HG02623 (cell line): ENCODE measurements at regions not wholly inside any gene's neighbourhood (a gene's known extent, or its start where the extent isn't known, plus 50 kb on each side); places are given as distances from the start of the nearest gene placed in this dataset.

Experiments
- ATAC-seq: cut with Tn5 transposase; IDR thresholded peaks from one replicate; pipeline ENCODE4 v1.9.1; 2021; ENCODE audit warnings: moderate library complexity; ENCODE audit not compliant: unreplicated experiment

GRCh38 chr9:79862921-79863890 lies 291.4 kb downstream of the TLE4 start:
- ATAC-seq = no peak

GRCh38 chr9:79858508-79858907 lies 286.7 kb downstream of the TLE4 start:
- peak; percentile 66 for ATAC-seq

GRCh38 chr9:79857188-79857587 lies 285.4 kb downstream of the TLE4 start:
- no peak for ATAC-seq

- no peak for ATAC-seq
These were observed 275.3 kb downstream of the TLE4 start for GRCh38 chr9:79847074-79847473.

- ATAC-seq = no peak
These were observed 258.0 kb downstream of the TLE4 start for GRCh38 chr9:79829566-79830302.

- ATAC-seq = peak; percentile 97
These were observed 252.5 kb downstream of the TLE4 start for GRCh38 chr9:79824265-79824664.

GRCh38 chr9:79817438-79818004 lies 245.8 kb downstream of the TLE4 start:
- ATAC-seq = peak; percentile 83

- ATAC-seq = no peak
These were observed 241.5 kb downstream of the TLE4 start for GRCh38 chr9:79813258-79813638.

GRCh38 chr9:79812507-79813257 lies 240.9 kb downstream of the TLE4 start:
- peak; percentile 80 for ATAC-seq

- peak; percentile 10 for ATAC-seq
These were observed 240.3 kb downstream of the TLE4 start for GRCh38 chr9:79812099-79812498.

GRCh38 chr9:79809931-79810330 lies 238.2 kb downstream of the TLE4 start:
- no peak for ATAC-seq

GRCh38 chr9:79809316-79809876 lies 237.6 kb downstream of the TLE4 start:
- no peak for ATAC-seq

GRCh38 chr9:79807971-79808370 lies 236.2 kb downstream of the TLE4 start:
- ATAC-seq = no peak

GRCh38 chr9:79806086-79806485 lies 234.3 kb downstream of the TLE4 start:
- ATAC-seq = no peak

- ATAC-seq = no peak
These were observed 229.7 kb downstream of the TLE4 start for GRCh38 chr9:79801459-79801858.

GRCh38 chr9:79800578-79800977 lies 228.8 kb downstream of the TLE4 start:
- no peak for ATAC-seq

GRCh38 chr9:79799691-79800335 lies 228.0 kb downstream of the TLE4 start:
- no peak for ATAC-seq

GRCh38 chr9:79798450-79798849 lies 226.7 kb downstream of the TLE4 start:
- no peak for ATAC-seq

GRCh38 chr9:79796411-79796810 lies 224.6 kb downstream of the TLE4 start:
- ATAC-seq = no peak

GRCh38 chr9:79788662-79789061 lies 216.9 kb downstream of the TLE4 start:
- no peak for ATAC-seq
